HuH-7.5 (cell line): ENCODE measurements at regions not wholly inside any gene's neighbourhood (a gene's known extent, or its start where the extent isn't known, plus 50 kb on each side); places are given as distances from the start of the nearest gene placed in this dataset.

ENCODE experiments used
- DNase-seq: peaks from one replicate; pipeline ENCODE4 v3.0.0; 2011; ENCODE audit warnings: low spot score

DNA sequence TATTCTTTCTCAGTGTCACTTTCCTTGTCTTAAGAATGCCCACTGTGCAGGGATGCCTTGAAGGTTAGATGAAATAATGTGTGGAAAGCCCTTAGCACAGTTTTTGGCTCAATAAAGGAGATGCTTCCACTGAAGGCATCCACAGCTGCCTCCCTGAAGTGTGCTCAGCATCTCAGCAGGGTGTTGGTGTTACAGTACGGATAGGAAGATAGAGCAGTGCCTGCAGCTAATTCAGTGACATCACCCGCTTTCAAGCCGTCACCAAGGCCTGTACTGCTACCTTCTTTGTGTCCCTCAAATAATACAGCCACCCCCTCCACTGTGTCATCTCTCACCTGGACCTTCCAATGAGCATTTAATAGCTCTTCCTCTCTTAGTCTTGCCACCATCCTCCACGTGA lies 59.0 kb downstream of the NDUFS5 start:
- no peak for DNase-seq

DNA sequence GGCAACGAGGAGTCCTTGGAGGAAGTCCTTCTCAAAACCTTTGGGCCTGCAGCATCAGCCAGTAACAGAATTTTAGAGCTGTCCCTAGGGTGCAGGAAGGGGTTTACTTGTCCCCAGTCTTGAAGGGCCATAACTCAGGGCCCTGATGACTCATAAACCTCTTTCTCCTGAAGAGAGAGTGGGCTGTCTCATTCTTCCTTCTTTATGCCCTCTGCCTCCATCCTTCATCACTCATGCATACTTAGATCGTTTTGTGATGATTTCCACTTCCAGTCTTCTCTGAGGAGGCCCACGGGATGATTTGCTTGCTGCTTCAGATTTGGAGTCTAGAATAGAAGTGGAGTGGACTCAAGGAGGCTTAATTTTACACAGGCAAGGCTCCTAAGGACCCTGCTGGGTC lies 60.2 kb downstream of the NDUFS5 start:
- DNase-seq: no peak

DNA sequence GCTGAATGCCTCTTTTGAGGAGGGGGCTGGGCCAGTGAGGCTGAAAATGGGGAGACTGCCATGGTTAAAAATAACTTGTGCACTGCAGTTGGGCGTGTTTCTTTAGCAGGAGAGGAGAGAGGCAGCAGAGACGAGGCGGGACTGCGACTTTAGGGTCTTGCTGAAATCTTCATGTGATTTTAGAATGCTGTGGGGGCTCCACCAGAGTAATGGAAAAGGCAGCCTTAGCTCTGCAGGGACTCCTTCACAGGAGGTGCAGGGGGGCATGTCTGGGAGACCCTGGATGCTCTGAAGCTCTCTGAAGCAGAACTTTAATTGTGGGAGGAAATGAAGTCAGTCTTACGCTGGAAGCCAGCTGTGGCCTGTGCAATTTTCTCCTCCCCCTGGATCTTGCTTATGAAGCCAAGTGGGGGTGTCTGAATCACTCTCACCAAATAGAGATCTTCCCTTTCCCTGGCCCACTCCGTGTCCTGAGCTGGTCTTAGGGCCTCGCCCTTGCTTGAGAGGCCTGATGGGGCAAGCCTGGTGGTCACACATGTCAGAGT lies 60.8 kb downstream of the NDUFS5 start:
- DNase-seq: no peak

DNA sequence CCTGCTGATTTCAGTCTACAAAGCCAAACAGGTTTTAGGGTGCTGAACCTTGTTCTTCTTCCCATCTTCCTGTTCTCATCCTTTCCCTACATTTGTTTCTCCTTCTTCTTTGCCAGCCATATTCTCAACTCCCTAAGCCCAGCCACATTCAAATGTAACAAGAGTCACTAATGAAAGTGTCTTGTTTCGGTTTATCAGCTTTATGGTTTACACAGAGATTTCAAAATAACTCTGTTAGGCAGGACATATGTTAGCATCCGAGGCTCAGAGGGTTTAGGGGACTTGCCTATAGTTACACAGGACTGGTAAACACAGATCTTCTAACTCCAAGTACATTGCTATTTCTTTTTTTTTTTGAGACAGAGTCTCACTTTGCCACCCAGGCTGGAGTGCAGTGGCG lies 61.3 kb downstream of the NDUFS5 start:
- DNase-seq: no peak

DNA sequence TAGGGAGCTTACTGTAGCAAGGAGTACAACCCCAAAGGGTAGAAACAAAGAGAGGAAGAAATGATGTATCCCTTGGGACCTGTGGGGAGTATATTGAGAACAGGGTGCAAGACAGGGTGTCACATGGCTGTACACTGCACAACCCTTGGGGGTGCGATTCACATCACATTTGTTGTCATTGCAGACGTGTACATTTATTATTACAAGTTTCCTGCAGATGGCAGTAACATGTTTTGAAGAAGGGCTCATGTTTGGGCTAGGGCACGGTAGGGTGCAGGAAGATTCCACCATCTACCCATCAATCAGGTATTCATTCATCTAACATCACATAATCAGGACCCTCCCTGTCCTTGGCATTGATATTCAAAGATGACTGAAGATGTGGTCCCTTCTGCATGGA lies 62.5 kb downstream of the NDUFS5 start:
- DNase-seq: no peak

DNA sequence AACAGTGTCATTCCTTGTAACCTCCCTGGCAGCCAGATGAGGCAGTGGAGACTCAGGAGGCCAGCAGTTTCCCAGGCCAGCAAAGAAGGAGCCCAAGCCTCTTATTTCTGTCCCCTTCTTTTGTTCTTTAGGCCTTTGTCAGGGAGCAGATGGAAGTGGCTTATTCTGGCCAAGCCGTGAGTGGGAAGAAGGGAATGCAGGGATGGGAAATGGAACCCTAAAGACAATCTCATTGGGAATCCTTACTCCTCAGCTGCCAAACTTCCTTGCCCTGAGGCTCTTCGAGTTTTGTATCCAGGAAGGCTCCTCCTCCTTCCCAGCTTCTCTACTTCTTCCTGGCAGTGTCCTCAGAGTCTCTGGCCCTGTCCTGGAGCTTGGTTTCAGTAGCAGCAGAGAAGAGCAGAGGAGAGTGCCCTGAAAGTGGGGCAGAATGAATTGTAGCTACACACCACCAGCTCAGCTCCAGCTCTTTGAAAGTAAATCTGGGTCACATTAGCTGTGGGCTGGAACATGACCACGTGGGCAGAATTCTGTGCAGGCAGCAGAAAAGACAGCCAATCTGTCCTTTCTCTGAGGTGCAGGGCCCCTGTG lies 63.9 kb downstream of the NDUFS5 start:
- DNase-seq: no peak

DNA sequence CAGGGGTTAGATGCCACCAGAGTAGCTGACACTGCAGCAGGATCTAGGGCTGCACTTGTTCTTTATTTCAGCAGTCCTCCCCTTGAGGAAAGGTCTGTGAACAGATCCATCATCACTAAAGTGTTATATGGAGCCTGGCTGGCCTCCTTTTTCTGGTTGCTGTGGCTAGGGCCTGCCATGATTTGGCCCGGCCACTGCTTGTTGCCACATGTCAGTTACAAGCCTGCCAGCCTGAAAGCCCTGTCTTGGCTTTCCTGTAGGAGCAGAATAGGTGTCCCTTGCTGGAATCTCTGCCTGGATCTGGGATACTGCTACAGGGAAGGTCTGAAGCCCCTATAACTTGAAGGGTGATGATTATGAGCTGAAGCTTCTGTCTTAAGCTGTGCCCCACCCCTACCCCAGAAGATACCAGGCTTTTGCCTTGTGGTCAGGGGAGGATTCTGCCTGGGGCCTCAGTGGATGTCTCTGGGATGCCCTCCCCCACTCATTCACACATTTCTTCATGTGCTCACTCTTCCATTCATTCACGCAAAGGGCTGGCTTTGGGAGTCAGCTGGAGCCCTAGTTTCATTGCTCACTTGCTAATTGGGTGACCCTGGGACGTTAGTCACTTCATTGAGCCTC lies 64.7 kb downstream of the NDUFS5 start:
- no peak for DNase-seq

DNA sequence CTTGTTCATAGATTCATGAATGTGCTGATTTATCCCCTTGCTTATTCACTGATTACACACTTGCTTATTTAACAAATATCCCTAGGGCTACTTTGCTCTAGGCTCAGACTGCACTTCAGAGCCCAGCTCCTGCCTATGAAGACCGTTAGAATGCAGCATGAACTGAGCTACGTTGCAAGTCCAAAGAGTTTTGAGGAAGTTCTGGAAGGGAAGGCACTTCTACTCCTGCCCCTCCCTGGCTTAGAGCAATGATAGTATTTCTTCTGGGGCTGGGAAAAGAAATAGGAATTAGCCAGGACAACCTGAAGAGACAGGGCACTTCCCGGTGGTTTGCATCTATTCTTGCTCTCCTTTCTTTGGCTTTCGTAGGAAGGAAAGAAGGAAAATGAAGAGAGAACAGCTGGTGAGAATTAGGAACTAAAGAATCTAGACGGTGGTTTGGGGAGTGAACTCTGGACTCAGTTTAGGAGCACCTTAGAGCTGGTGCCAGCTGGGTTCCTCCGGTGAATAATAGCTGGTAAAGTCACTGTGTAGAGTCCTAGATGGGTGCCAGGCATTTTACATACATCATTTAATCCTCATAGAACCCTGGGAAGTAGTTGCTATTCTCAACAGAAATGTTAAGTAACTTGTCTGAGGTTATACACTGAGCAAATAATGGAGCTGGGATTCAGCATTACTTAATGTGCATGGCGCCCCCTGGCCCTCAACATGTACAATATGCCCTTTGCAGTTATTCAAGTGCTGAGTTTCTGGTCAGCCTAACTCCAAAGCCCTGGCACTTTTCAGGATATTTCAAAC lies 65.9 kb downstream of the NDUFS5 start:
- DNase-seq: no peak

DNA sequence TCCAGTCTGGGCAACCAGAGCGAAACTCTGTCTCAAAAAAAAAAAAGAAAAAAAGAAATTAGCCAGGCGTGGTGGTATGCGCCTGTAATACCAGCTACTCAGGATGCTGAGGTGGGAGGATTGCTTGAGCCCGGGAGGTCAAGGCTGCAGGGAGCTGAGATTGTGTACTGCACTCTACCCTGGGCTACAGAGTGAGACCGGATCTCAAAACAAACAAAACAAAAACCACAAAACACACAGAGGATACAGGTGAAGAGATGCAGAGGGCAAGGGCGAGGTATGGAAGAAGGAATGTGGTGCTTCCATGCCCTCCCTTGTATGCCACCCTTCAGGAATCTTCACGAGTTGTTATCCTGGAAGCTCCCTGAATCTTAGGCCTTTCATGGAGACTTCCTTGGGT lies 68.5 kb downstream of the NDUFS5 start:
- no peak for DNase-seq

DNA sequence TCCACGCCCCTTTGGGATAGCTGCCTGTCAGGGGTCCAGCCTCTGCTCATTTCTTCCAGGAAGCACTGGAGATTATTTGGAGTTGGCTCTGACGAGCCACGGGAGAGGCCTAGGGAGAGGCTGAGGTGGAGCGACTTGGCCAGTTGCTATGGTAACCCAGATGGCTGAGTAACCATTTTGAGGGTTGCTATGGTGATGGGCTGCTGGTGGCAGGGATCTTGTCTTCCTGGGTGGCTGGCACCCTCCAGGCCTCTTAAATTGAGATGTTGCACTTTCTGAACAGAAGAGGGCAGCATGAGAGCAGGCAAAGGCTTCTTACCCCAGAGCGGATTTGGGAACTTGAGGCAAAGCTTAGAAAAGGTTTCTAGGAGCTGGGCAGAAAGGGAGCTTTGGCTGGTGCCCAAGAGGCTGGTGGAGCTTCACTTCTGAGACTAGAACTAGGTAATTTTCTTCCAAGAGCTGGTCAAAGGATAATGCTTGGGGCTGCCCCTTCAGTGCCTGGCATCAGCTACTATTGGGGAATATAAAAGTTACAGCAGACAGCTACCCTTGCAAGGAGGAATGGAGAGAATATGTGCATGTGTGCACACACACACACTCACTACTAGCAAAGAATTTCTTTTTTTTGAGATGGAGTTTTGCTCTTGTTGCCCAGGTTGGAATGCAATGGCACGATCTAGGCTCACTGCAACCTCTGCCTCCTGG lies 72.5 kb downstream of the NDUFS5 start:
- peak; percentile 76 for DNase-seq

DNA sequence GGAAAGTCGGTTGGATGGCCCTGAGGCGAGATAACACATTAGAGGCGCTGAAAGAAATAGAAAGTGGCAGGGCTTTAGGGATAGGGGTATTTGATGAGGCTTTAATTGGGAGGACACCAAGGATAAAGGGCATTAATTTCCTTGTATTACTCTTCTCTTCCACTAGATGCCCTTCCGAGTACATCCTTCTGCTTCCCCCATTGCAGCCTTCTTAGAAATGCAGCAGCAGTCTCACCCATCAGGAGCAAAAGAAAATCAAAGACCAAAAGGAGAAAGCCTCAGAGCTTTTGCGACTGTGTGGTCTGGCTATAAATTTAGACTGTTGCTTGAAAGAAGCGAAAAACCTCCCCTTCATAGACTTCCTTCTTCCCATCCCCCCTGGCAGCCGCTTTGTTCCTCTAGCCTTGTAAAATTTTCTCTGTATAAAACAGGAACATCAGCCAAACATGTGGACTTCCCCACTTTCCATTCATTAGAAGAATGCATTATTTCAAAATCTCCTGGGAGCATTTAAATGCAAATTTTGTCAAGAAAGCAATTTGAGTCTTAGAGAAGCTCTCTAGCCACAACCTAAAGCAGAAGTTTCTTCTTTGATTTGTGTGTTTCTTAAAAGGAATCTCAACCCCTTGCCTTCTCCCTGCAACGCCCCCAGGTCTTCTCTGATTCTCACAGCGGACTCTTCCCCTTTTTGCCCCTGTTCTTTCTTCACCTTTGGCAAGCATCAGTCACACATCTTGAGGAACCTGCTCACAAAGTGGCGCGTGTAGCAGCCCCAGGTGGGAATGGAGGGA lies 76.6 kb downstream of the NDUFS5 start:
- peak; percentile 69 for DNase-seq

DNA sequence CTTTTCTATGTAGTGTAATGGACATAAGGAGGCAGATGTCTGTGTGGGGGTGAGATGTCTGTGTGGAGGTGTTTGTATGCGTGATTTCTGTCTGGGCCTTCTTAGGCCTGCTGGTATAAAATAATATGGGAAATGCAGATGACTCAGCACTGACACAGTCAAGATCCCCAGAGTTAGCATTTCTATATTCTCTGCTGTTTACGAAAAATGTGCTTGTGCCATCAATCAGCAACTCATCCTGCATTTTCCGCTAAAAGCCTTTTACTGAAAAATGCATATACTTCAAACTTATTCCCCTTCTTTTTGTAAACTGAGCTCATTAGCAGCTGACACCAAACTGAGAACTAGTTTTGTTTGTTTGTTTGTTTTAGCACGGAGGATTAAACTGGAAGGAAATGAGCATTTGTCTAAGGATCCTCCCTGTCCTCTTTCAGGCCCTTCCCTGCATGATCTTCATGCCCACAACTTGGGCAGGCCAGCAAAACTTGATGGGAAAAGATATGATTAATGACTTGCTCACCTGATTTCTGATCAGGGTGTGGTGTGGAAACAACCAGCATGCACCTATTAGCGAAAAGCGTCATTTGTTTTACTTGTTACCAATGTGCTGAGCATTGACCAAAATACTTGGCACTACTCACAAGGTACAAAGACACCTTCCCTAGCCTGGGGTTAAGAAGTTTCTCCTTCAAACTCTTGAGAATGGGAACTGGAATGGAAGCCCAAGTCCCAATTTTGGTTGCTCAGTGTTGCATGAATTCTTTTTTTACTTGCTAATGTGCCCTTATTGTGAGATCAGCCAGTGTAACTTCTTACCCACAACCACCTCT lies 77.4 kb downstream of the NDUFS5 start:
- DNase-seq: no peak

DNA sequence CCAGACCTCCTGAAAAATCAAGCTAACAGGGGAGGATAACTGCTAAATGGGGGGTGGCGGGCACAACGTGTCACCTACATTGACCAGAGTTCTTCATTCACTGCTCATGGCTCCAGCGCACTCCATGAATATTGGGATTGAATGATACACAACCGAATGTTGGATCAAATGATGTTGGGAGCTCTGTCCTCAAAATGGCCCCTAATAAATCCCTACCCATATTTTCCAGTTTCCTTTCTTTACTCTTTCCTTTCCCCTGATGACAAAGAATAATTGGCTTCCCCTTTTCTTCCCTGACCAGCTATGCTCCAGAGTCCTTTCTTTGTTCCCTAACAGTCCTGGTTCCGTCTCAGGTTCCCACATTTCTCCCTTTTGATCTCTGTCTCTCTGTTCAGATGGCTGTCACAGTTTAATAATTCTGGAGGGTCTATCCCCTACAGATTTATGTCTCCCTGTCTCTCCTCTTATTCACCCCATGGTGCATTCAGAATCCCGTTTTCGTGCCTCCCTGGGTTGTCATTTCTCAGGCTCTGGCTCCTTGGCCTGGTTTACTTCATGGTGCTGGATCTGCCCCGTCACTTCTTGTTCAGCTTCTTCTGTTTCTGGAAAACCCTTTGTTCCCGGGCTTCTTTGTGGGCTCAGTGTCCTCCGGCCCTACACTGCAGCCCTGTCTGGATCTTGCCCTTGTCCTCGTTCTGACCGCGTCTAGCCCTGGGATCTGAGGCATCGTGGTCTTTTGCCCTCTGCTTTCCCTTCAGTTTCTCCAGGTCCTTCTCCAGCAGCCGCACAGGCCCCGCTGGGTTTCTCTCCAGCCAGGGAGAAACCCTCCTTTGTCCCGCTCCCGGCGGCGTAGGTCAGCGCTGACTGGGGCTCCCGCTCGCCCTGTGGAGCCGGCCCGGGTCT lies 78.3 kb downstream of the NDUFS5 start:
- peak; percentile 54 for DNase-seq

DNA sequence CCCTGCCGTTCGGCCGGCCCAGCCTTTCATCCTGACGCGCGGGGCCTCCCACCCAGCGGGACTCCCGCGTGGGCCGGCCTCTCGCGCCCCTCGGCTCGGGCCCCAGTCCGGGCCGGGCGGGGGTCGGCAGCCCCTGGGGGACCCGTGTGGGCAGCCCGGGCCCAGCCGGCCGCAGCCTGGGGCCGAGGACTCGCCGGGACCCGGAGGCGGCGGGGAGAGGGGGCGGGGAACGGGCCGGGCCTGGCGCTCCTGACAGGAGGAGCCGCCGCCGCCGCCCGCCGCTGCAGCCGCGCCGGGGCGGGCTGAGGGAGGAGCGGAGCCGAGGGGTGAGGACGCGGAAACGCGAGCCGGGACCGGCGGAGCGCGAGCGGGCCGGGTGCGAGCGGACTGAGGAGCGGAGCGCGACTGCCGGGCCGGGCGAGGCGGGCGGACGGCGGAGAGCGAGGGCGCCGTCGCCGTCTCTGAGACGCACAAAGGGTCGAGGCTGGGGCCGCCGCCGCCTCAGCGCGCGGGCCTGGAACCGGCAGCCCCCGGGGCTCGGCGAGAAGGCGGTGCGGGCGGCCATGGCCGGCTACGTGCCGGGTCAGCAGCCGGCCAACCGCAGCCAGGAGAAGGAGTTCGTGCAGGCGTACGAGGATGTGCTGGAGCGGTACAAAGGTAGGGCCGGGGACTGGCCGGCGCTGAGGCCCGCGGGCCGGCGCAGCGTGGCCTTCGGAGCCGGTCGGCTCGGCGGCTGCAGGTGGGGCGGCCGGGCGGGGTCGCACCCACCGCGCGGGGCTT lies 79.1 kb downstream of the NDUFS5 start:
- DNase-seq: peak; percentile 65

DNA sequence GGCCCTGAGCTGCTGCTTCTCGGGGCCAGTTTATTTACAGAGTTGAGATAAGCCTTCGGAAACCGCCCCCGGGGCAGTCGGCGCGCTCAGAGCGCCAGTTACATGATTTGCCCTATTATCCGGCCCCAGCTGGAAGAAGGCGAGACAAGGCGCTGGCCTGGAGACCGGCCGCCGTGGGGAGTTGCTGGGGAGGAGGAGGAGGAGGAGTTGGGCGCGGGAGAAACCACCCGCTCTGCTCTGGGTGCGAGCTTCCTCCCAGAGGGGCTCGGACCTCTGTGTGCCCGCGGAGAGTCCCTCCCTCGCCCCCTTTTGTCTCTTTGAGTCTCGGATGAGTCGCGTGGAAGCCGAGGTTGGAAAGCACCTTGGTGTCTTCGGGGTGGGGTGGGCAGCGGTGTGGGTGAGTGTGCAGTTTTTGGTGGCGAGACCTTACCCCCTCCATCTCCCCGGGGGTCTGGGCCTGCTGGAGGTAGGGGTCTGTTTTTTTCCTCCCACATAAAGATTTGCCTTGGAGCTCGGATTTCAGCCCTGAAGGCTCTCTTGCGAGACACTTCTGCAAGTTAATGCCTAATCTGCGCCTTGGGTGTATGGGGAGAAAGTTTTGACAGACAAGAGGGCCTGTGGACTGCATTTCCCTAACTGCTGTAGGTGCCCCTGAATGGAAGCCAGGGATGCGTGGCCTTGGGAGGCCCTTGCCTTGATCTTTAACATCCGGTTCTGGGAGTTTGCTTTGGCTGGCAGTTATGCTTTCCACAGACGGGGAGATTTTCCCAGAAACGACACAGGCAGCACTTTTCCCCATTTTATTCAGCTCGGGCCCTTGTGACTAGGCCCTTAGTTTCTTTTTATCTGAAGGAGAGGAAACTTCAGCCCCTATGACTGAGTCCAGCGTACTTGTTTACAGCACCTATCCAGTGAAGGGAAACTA lies 80.0 kb downstream of the NDUFS5 start:
- peak; percentile 46 for DNase-seq

DNA sequence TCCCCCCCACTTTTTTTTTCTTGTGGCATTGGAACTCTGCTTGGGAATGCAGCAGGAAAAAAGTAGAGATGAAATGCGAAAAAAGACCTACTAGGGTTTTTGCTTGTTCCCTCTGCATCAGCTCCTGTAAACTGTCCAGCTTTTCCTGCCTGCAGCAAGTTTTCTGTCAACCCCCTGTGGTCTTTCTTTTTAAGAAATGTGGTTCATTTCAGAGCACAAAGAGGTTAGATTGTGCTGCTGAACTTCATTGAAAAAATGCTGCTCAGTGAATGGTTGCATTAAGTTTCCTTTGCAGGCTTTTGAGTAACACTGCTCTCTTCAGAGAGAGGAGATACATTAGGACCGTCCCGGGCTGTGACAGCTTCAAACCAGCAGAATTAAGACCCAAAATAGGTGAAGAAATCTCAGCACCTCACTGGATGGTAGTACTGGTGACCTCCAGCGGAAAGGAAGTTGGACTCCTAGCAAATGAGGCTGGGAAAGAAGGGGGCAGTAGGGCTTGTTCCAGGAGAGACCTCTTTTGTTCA lies 80.7 kb downstream of the NDUFS5 start:
- no peak for DNase-seq
